Activated CD8-positive, alpha-beta T cell treated with anti-CD3 and anti-CD28 coated beads, Interleukin-2, amount 10 ng/mL, durations not matched to agents 7 days and 5 days (primary cell): ENCODE measurements at regions not wholly inside any gene's neighbourhood (a gene's known extent, or its start where the extent isn't known, plus 50 kb on each side); places are given as distances from the start of the nearest gene placed in this dataset.

ENCODE experiments used
- ATAC-seq: fragments of 150-1000 bp; cut with Tn5 transposase; one replicate; pipeline ENCODE4 v1.10.0; 2021; ENCODE audit warnings: moderate library complexity
- CTCF ChIA-PET: fragments of 350-600 bp; sonication (Branson Sonifier 250); formaldehyde crosslinking; loops from one replicate; lab custom pipeline; 2021; ENCODE audit warnings: antibody characterized with exemption; lab: Charles Lee
- POLR2A ChIA-PET: fragments of 350-600 bp; sonication (Branson Sonifier 250); formaldehyde crosslinking; loops from one replicate; lab custom pipeline; 2021; ENCODE audit warnings: antibody characterized with exemption; lab: Charles Lee
- DNase-seq: peaks from one replicate; pipeline ENCODE4 v3.0.0-alpha.2; 2020
- H3K27ac Mint-ChIP-seq: one replicate; pipeline ENCODE4 v1.8.0; 2021; ENCODE audit warnings: mild to moderate bottlenecking, mixed read lengths
- H3K27me3 Mint-ChIP-seq: one replicate; pipeline ENCODE4 v1.8.0; 2021; ENCODE audit warnings: low read depth, mixed read lengths
- H3K36me3 Mint-ChIP-seq: one replicate; pipeline ENCODE4 v1.8.0; 2021; ENCODE audit warnings: low read depth, mixed read lengths
- H3K4me1 Mint-ChIP-seq: one replicate; pipeline ENCODE4 v1.8.0; 2021; ENCODE audit warnings: low read depth, mixed read lengths
- H3K4me3 Mint-ChIP-seq: one replicate; pipeline ENCODE4 v1.8.0; 2021; ENCODE audit warnings: mild to moderate bottlenecking, mixed read lengths
- H3K9me3 Mint-ChIP-seq: one replicate; pipeline ENCODE4 v1.8.0; 2022; ENCODE audit warnings: mixed read lengths; ENCODE audit not compliant: insufficient read depth

GRCh38 chr21:34009193-34009592 lies 64.2 kb upstream of the MRPS6 start:
- Mint-ChIP-seq H3K27me3 (no peaks in the 10 kb centered on the region), H3K4me3 (no peak overlapping the region), H3K4me1 (peaks cover 13% of the 10 kb centered on the region), H3K27ac (peak overlapping the region; percentile 21), H3K36me3 (peaks cover 28% of the 10 kb centered on the region), H3K9me3 (peaks cover 31% of the 10 kb centered on the region)
- ATAC-seq (no peak), DNase-seq (no peak)
- POLR2A ChIA-PET, result no interaction called here
- CTCF ChIA-PET, result no interaction called here

- POLR2A ChIA-PET, result no interaction called here
- H3K4me3 Mint-ChIP-seq, result no peak overlapping the region
- peaks cover 32% of the 10 kb centered on the region for H3K9me3 Mint-ChIP-seq
- DNase-seq (no peak), ATAC-seq (no peak)
- CTCF ChIA-PET, result no interaction called here
- no peak overlapping the region for H3K27ac Mint-ChIP-seq
- peaks cover 13% of the 10 kb centered on the region for H3K4me1 Mint-ChIP-seq
- no peaks in the 10 kb centered on the region for H3K27me3 Mint-ChIP-seq
- H3K36me3 Mint-ChIP-seq, result peaks cover 26% of the 10 kb centered on the region
These were observed 64.8 kb upstream of the MRPS6 start for GRCh38 chr21:34008618-34009017.

- CTCF ChIA-PET, result no interaction called here
- POLR2A ChIA-PET, result no interaction called here
- Mint-ChIP-seq H3K27me3 (no peaks in the 10 kb centered on the region), H3K4me1 (peaks cover 13% of the 10 kb centered on the region), H3K4me3 (no peak overlapping the region), H3K36me3 (peaks cover 16% of the 10 kb centered on the region), H3K9me3 (peaks cover 24% of the 10 kb centered on the region), H3K27ac (no peak overlapping the region)
- ATAC-seq (no peak), DNase-seq (no peak)
These were observed 66.7 kb upstream of the MRPS6 start for GRCh38 chr21:34006611-34007168.

- Mint-ChIP-seq H3K4me1 (peaks cover 14% of the 10 kb centered on the region), H3K27me3 (no peaks in the 10 kb centered on the region), H3K36me3 (peaks cover 10% of the 10 kb centered on the region), H3K9me3 (peaks cover 20% of the 10 kb centered on the region), H3K27ac (no peak overlapping the region), H3K4me3 (no peak overlapping the region)
- DNase-seq, result no peak
- ATAC-seq, result no peak
- CTCF ChIA-PET, result no interaction called here
- POLR2A ChIA-PET, result interaction anchor here (0.6 kb wide), 1 partner anchor 343 kb away, joined by 3 read pairs; no protein-coding TSS in a partner anchor
These were observed 68.4 kb upstream of the MRPS6 start for GRCh38 chr21:34004974-34005373.

- Mint-ChIP-seq H3K4me1 (peaks cover 16% of the 10 kb centered on the region), H3K9me3 (peaks cover 17% of the 10 kb centered on the region), H3K27ac (no peak overlapping the region), H3K27me3 (no peaks in the 10 kb centered on the region), H3K36me3 (peaks cover 15% of the 10 kb centered on the region), H3K4me3 (no peak overlapping the region)
- DNase-seq, result no peak
- ChIA-PET POLR2A (interaction anchor here (0.6 kb wide), 1 partner anchor 344 kb away, joined by 3 read pairs; no protein-coding TSS in a partner anchor), CTCF (no interaction called here)
- no peak for ATAC-seq
These were observed 69.1 kb upstream of the MRPS6 start for GRCh38 chr21:34004013-34004938.

- Mint-ChIP-seq H3K4me1 (peaks cover 16% of the 10 kb centered on the region), H3K27me3 (no peaks in the 10 kb centered on the region), H3K36me3 (peaks cover 15% of the 10 kb centered on the region), H3K9me3 (peaks cover 12% of the 10 kb centered on the region), H3K4me3 (no peak overlapping the region), H3K27ac (no peak overlapping the region)
- DNase-seq (no peak), ATAC-seq (no peak)
- POLR2A ChIA-PET, result no interaction called here
- CTCF ChIA-PET, result no interaction called here
These were observed 70.0 kb upstream of the MRPS6 start for GRCh38 chr21:34003428-34003827.

GRCh38 chr21:34000375-34000774 lies 73.0 kb upstream of the MRPS6 start:
- H3K4me1 Mint-ChIP-seq, result peaks cover 28% of the 10 kb centered on the region
- ATAC-seq (no peak), DNase-seq (no peak)
- peaks cover 18% of the 10 kb centered on the region for H3K36me3 Mint-ChIP-seq
- peaks cover 16% of the 10 kb centered on the region for H3K9me3 Mint-ChIP-seq
- H3K27me3 Mint-ChIP-seq, result no peaks in the 10 kb centered on the region
- CTCF ChIA-PET, result interaction anchor here (1.9 kb wide), 1 partner anchor 17 kb away, joined by 4 read pairs; no protein-coding TSS in a partner anchor
- H3K4me3 Mint-ChIP-seq, result no peak overlapping the region
- H3K27ac Mint-ChIP-seq, result peak overlapping the region; percentile 20
- POLR2A ChIA-PET, result interaction anchor here (0.8 kb wide), 1 partner anchor 13 kb away, joined by 3 read pairs; no protein-coding TSS in a partner anchor

GRCh38 chr21:33998809-33999208 lies 74.6 kb upstream of the MRPS6 start:
- H3K4me1 Mint-ChIP-seq, result peaks cover 34% of the 10 kb centered on the region
- H3K9me3 Mint-ChIP-seq, result peaks cover 13% of the 10 kb centered on the region
- no peak overlapping the region for H3K4me3 Mint-ChIP-seq
- POLR2A ChIA-PET, result no interaction called here
- DNase-seq, result no peak
- H3K36me3 Mint-ChIP-seq, result peaks cover 15% of the 10 kb centered on the region
- no peak for ATAC-seq
- CTCF ChIA-PET, result no interaction called here
- no peaks in the 10 kb centered on the region for H3K27me3 Mint-ChIP-seq
- peak overlapping the region; percentile 23 for H3K27ac Mint-ChIP-seq

- H3K9me3 Mint-ChIP-seq, result peaks cover 9% of the 10 kb centered on the region
These were observed 75.0 kb upstream of the MRPS6 start for GRCh38 chr21:33998402-33998801.

GRCh38 chr21:33997436-33997835 lies 75.9 kb upstream of the MRPS6 start:
- no peak overlapping the region for H3K4me3 Mint-ChIP-seq
- no peak overlapping the region for H3K27ac Mint-ChIP-seq
- H3K27me3 Mint-ChIP-seq, result no peaks in the 10 kb centered on the region
- H3K4me1 Mint-ChIP-seq, result peaks cover 39% of the 10 kb centered on the region
- ChIA-PET POLR2A (no interaction called here), CTCF (no interaction called here)
- DNase-seq (no peak), ATAC-seq (no peak)
- H3K9me3 Mint-ChIP-seq, result peaks cover 9% of the 10 kb centered on the region
- H3K36me3 Mint-ChIP-seq, result peaks cover 15% of the 10 kb centered on the region

More at GRCh38 chr21:33998402-33998801, 75.0 kb upstream of the MRPS6 start:
- DNase-seq (peak; percentile 26), ATAC-seq (peak; percentile 74)
- H3K4me1 Mint-ChIP-seq, result peaks cover 38% of the 10 kb centered on the region
- POLR2A ChIA-PET, result no interaction called here
- no peaks in the 10 kb centered on the region for H3K27me3 Mint-ChIP-seq
- no peak overlapping the region for H3K4me3 Mint-ChIP-seq
- CTCF ChIA-PET, result no interaction called here
- H3K36me3 Mint-ChIP-seq, result peaks cover 15% of the 10 kb centered on the region
- H3K27ac Mint-ChIP-seq, result peak overlapping the region; percentile 13

- CTCF ChIA-PET, result no interaction called here
These were observed 78.8 kb upstream of the ATP5PO start for GRCh38 chr21:33994373-33994772.

More at GRCh38 chr21:33994373-33994772, 78.8 kb upstream of the ATP5PO start:
- Mint-ChIP-seq H3K9me3 (peaks cover 9% of the 10 kb centered on the region), H3K4me3 (no peak overlapping the region), H3K36me3 (peaks cover 13% of the 10 kb centered on the region), H3K27ac (no peak overlapping the region), H3K4me1 (peaks cover 32% of the 10 kb centered on the region), H3K27me3 (no peaks in the 10 kb centered on the region)
- POLR2A ChIA-PET, result no interaction called here
- no peak for DNase-seq
- ATAC-seq, result no peak
